HG03108 (cell line): ENCODE measurements at regions not wholly inside any gene's neighbourhood (a gene's known extent, or its start where the extent isn't known, plus 50 kb on each side); places are given as distances from the start of the nearest gene placed in this dataset.
"Not testable (repeated sequence)": the region's sequence is repeated elsewhere in the genome, so short reads cannot be mapped to it uniquely, and the experiment has no call there.

Experiments
- ATAC-seq: cut with Tn5 transposase; IDR thresholded peaks from one replicate; pipeline ENCODE4 v1.9.1; 2021; ENCODE audit warnings: moderate library complexity; ENCODE audit not compliant: unreplicated experiment

DNA sequence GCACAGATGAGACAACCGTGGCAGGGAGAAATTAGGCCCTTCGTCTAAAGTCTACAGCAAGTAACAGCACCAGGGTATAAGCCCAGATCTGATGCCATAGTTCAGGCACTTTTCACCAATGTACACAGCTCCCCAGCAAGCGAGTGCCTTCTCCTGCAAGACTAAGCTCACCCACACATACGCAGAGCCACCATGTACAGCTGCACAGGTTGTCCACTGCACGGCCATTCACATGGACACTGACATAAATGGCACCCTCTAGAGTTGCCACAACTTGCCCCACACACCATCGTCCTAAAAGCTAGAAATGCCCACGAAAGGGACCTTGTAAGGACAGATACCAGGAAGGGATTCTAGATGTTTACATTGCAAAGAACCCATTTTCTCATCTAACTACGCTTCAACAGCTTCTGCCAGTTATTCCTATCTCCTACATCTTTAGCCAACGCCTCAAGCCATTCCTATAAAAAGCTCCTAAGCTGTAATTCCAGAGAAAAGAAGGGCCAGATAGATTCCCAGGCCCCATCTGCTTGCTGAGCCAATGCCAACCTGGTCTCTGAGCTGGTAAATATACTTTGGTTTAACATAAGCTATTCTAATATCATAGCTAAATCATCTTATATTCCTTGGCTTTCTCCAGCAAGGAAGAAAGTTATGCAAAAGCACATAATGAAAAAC is 174.0 kb upstream of the KAZN start:
- ATAC-seq: no peak

DNA sequence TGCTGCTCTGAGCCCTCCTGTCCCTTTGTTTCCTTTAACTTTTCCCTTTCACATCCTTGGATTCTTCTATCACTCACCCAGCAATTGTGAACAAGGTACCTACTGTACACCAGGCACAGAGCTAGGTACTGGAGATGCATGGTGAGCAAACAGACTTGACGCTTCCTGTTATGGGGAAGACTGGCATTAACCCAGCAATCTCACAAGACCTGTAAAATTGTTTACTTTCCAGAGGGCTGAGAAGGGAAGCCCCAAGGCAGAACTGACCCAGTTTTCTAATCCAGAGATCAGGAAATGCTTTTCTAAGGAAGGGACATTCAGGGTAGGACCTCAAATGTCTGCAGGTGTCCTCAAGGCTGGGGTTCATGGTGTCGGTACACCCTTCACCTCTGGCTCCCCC is 171.6 kb upstream of the KAZN start:
- no peak for ATAC-seq

DNA sequence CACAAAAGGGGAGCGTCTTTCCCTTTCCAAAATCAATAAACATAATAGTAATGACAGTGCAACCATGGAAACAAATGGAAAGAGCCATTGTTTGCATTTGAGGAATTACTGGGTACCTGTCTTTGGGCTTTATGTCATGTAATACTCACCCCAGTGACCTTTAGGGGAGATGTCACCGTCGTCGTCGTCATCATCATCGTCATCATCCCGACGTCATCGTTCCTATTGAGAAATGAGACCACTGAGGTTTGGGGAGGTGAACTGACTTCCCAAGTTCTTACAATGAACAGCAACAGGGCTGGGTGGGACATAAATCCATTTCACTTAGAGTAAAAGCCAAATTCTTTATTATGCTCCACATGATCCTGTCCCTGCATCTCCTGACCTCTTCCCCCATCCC is 168.9 kb upstream of the KAZN start:
- no peak for ATAC-seq

DNA sequence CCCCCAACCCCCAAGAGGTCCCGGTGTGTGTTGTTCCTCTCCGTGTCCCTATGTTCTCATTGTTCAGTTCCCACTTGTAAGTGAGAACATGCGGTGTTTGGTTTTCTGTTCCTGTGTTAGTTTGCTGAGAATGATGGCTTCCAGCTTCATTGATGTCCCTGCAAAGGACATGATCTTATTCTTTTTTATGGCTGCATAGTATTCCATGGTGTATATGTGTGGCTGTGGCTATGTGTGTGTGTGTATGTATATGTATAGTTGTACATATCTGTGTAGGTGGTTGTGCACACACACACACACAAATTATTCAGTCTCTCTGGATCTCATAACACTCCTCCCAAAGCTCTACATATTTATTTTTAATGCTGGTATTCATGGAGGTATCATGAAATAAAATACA is 165.8 kb upstream of the KAZN start:
- ATAC-seq: not testable (repeated sequence)

DNA sequence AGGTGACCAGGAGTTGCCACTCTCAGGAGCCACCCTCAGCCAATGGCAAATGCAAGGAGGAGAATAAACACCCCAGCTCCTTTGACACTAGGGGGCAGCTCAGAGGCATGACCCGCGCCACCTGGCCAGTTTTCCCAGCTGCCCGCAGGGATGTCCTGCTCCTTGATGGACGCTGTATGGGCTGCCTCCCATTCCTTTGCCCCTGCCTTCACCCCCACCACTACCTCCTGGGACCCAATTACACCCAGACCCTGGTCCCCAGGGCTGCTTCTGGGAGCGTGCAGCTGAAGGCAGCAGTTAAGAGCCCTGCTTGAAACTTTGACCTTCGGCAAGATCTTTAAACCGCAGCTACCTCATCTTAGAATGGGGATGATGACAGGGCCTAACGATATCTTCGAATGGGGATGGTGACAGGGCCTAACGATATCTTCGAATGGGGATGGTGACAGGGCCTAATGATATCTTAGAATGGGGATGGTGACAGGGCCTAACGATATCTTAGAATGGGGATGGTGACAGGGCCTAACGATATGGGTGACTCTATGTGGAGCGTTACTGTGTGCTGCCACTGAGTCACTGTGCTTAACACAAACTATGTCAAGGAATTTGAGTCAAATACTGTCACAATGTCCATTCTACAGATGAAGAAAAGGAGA is 163.0 kb upstream of the KAZN start:
- no peak for ATAC-seq

DNA sequence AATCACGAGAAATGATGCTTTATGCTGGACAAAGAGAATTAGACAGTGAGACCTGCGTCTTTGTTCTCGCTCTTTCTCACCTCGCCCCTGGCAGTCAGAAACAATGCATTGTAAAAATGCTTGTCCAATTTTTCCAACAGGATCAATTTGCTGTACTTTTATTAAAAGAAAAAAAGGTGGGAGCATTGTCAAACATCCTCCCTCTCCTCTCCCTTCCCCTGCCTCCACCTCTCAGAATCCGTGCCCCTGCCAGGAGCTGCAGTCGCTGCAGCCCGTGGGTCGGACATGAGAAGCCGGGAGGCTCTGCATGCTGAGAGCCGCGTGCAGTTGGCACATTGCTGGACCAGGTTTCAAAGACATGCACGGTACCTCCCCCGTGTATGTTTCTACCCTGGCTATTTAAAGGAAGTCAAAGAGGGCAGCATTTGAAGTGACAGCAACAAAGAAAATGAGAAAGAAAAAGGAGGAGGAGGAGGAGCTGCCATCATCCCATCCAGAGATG is 161.0 kb upstream of the KAZN start:
- ATAC-seq: no peak

DNA sequence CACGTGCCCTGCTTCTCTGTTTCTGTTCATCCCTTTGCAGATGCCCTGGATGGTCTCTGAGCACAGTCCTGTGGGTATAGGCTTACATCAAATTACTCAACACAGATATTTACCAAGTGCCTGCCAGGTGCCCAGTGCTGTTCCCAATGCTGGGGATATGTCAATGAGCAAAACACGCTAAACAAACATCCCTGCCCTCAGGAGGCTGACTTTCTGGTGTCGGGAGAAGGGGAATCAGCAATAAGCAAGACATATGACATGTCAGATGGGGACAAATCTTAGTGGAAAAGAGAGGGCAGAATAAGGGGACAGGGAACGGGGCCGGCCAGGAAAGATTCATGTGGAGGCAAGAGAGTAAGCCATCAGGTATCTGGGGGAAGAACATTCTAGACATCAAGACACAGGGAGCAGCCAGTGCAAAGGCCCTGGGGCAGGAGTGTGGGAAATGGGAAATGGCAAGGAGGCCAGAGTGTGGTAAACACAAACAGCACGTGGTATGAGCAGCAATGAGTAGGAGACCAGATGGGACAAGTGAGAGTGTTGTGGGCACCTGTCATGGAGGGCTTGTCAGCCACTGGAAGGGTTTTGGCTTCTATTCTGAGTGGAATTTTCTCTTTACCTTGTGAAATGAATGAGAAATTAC is 160.2 kb upstream of the KAZN start:
- no peak for ATAC-seq

DNA sequence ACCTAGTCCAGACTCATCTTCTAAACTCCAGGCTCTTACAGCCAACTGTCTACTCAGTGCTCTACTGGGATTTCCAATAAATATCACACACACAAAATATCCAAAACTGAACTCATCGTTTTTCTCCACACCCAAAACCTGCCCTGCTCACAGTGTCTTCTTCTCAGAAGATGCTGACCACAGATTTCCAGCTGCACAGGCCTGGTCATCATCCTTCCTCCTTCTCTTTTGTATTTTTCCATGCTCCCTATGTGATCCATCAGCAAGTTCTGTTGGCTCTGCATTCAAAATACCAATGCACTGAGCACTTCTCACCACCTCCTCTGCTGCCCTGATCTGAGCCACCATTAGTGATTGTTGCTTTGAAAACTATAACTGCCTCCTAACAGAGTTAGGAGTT is 159.5 kb upstream of the KAZN start:
- ATAC-seq: no peak

DNA sequence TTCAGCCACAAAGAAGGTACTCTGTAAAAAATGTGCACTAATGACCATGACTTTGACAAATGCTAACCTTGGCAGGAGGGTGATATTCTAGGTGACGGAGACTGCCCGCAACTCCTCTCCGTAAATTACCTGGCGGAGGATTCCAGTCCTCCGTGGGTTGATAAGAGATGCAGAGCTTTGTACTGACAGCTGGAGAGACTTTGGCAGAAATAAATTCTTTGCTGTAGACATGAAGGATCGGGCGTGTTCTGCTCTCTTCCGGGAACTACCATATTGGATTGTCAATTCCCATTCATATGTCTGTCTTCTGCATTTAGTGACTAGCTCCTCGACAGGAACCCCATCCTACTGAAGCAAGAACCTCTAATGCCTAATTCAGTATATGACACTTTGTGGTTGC is 158.3 kb upstream of the KAZN start:
- ATAC-seq: no peak

DNA sequence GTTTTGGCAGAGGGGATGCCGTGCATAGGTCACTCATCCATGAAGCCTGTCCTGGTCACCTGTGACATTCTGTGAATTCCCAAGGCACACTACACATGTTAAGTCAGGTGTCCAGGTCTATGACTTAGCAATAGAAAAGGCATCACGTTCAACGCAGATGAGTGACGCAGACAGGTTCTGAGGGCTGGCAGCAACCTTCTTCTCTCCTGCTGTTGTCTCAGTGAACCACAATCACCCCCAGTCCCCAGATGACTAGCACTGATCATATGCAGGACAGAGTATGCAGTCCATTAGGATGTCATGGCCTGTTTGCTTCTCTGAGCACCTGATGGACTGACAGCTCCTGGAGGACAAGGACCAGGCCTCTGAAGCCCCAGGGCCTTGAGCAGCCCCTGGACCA is 157.8 kb upstream of the KAZN start:
- ATAC-seq: no peak

DNA sequence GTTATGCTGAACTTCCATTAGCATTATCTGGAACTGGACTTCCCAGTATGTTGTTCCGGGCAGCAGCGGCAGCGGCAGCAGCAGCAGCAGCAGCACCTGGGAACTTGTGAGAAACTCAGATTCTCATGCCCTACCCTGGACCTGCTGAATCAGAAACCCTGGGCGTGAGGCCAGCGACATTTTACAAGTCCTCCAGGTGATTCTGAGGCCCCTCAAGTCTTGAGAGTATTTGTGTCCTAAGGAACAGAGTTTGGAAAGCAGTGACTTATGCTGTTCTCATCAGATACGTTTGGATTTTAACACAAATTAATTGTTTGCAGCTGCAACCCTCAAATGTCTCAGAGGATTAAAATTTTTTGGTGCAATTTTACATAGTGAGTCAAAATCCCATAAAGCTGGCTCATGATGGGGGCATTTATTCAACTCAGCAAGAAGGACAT is 157.2 kb upstream of the KAZN start:
- ATAC-seq: no peak

DNA sequence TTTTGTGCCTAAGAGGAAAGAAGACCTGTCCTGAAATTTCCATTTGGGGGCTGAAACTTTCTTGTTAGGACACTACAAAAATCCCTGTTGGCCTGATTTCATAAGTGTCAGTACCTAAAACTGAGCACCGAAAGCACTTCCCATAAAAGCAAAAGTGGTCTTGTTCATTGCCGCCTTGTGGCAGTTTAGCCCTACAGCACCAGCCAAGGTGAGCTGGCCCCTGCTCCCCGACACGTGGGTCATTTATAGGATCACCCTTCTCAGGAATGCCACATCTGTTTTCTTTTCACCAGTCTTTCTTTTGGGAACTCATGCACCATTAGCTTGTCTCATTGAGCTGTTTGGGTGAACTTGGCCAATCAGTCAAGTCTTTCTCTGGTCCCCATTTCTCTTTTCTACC is 155.8 kb upstream of the KAZN start:
- no peak for ATAC-seq

DNA sequence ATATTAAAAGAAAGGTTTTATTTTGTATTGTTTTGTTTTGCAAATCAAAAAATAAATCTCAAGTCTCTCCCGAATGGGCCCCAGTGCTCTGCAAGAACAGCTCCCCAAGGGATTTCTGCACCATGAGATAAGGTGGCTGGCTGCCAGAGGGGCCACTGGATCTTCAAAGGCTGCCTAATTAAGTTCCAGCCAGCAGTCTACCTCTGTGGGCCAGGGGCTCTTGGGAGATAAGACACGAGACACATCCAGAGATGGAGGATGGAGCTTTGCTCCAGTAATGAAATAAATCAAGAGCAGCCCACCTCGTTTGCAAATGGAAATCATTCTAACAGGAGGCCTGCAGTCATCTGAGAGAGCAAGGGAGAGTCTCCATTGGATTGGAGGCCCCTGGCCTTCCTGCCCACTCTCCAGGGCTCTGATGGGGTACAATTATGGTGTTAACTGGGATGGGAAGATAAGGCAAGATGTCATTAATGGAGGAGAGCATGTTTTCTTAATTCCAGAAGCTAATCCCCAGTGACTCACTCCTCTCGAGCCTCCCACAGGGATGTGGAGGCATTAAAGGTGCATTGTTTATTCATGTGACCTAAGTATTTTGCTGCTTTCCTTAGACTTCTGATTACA is 155.2 kb upstream of the KAZN start:
- no peak for ATAC-seq

DNA sequence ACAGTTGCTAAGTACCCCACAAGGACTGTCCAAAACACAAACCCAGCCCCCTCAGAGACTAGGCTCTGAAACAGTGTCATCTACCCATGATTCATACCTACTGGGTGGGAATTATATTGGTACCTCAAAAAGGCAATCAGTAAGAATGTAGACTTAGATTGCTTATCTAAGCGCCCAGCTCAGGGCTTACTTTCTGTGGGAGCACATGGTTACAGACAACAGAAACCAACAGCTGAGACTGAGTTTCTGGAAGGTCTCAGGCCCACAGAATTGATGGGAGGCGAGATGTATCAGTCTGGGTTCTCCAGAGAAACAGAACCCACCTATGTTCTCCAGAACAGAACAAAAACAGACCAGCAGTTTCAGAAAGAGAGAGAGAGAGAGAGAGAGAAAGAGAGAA is 147.3 kb upstream of the KAZN start:
- no peak for ATAC-seq

DNA sequence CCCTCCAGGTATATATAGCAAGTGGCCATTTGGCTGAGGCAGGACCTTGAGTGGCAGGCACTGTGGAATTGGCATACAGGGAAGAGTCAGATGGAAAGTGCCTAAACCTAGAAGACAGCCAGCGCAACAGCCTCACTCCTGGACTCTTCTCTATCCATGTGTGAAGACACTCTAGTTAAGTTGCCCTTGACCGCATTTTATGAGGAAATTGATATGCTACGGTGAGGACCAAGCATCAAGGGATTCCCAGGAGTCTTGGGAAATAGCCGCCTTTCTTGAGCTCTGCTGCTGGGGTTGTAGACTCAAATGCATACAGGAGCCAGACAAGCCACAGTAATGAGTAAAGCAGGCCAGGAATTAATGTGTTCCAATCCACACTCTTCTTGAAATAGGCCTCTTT is 145.9 kb upstream of the KAZN start:
- ATAC-seq: no peak

DNA sequence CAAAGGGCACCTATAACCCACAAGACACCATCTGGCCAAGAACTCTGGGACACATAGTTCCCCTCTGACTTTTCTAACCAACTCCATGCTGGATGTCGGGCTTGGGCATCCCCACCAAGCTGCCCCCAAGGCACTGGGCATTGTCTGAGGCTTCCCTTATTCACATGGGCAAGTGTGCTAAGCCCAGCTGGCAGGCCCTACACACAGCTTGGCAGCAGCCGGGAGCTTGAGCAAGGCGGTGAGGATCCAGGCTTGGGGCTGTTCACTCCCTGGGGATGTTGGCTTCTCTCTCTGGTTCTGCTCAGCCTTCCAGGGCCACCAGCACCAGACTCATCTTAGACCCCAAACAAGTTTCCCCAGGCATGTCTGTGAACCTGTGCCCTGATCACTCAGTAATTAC is 138.3 kb upstream of the KAZN start:
- ATAC-seq: no peak

DNA sequence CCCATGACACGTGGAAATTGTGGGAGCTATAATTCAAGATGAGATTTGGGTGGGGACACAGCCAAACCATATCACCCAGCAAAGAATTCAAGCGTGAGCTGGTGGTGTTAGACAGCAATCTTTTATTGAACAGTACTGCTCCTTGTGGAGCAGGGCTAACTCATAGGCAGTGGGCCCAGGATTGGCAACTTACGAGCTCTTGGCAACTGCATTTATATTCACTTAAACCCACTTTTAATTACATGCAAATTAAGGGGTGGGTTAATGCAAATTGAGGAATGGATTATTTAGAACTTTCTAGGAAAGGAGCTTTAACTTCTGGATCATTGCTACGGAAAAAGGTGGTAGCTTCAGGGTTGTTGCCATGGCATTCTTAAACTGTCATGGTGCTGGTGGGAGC is 135.6 kb upstream of the KAZN start:
- ATAC-seq: no peak

DNA sequence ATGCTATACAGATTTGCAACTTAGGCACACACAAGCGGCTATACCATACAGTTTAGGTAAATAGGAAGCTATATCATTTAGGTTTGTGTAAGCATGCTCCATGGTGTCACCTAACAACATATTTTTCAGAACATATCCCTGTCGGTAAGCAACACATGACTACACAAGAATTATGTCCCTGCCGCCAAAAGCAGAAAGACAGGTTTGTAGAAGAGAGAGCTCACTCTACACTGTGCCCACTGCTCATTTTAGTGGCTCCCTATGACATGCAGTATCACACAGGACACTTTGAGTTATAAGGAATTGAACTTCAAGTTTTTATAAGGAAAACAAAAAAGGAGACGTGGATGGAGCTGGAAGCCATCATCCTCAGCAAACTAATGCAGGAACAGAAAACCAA is 132.5 kb upstream of the KAZN start:
- no peak for ATAC-seq

DNA sequence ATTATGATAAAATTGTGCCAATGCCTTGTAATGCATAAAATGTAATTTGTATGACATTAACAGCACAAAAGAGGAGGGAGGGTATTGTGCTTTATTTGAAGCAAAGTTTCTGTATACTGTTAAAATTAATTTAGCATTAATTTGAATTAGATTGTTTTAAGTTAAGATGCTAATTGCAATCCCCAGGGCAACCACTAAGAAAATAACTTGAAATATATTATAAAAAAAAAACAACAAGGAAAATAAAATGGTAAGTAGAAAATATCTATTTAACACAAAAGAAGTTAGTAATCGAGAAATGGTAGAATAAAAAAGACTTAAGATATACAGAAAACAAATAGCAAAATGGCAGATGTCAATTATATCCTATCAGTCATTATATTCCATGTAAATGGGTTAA is 131.4 kb upstream of the KAZN start:
- ATAC-seq: no peak

DNA sequence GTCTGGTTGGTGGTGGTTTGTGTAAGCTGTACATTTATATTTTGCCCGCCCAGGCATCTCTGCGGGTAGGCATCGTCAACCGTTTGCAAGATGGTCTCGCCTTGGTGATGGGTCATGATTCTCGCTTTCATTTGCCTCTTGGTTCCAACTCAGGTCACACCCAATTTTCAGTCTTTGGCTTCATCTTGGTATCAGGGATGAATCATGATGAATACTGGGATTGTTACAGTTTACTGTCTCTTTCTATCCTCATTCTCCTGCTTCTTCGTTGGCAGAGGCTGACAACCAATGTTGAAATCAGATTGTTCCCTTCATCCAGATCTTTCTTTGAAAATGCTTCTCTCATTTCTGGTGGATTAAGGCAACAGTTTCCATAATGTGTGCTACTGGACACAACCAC is 129.7 kb upstream of the KAZN start:
- no peak for ATAC-seq

DNA sequence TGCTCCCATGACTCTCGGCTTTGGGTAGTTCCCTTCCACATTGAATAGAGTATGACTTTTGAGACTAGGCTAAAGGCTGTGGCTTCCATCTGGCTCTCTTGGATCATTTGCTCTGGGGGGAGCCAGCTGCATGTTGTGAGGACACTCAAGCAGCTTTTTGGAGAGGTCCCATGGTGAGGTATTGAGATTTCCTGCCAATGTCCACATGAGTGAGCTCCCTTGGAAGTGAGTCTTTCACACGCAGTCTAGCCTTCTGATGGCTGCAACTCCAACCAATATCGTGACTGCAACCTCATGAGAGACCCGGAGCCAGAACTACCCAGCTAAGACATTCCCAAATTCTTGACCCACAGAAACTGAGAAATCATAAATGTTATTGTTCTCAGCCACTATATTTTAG is 127.7 kb upstream of the KAZN start:
- no peak for ATAC-seq

DNA sequence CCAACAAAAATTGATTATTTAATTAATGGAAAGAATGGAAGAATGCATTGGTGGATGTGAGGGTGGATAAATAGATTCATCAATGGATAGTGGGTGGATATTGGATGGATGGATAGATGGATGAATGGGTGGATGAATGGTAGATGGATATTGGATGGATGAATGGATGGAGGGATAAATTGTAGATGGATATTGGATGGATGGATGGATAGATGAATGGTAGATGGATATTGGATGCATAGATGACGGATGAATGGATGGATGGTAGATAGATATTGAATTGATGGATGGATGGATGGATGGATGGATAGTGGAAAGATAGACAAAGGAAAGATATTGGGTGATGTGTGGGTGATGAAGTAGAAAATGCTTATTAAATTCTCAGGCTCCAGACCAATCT is 123.6 kb upstream of the KAZN start:
- ATAC-seq: no peak
